Fibroblast of pulmonary artery (primary cell): ENCODE measurements at regions not wholly inside any gene's neighbourhood (a gene's known extent, or its start where the extent isn't known, plus 50 kb on each side); places are given as distances from the start of the nearest gene placed in this dataset.
"Not testable (repeated sequence)": the region's sequence is repeated elsewhere in the genome, so short reads cannot be mapped to it uniquely, and the experiment has no call there.

Experiments used
- DNase-seq: peaks from one replicate; pipeline ENCODE4 v3.0.0-alpha.2; 2010; ENCODE audit warnings: low read depth
- H3K4me3 ChIP-seq: replicated peaks from 2 replicates; pipeline ENCODE4 v1.5.1; 2011; ENCODE audit warnings: low read depth, mild to moderate bottlenecking, control low read depth, low read length, moderate library complexity
- TF ChIP-seq, protein P1 (sequence below): IDR thresholded peaks from 2 replicates; pipeline ENCODE4 v1.5.1; 2011; ENCODE audit warnings: mild to moderate bottlenecking, control low read depth, low read length, inconsistent platforms; ENCODE audit errors: missing control alignments

- H3K4me3 ChIP-seq = no peak overlapping the region
- TF ChIP-seq, protein P1, sequence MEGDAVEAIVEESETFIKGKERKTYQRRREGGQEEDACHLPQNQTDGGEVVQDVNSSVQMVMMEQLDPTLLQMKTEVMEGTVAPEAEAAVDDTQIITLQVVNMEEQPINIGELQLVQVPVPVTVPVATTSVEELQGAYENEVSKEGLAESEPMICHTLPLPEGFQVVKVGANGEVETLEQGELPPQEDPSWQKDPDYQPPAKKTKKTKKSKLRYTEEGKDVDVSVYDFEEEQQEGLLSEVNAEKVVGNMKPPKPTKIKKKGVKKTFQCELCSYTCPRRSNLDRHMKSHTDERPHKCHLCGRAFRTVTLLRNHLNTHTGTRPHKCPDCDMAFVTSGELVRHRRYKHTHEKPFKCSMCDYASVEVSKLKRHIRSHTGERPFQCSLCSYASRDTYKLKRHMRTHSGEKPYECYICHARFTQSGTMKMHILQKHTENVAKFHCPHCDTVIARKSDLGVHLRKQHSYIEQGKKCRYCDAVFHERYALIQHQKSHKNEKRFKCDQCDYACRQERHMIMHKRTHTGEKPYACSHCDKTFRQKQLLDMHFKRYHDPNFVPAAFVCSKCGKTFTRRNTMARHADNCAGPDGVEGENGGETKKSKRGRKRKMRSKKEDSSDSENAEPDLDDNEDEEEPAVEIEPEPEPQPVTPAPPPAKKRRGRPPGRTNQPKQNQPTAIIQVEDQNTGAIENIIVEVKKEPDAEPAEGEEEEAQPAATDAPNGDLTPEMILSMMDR = no peak
- no peak for DNase-seq
Observed at GRCh38 chr2:78757640-78758039, 267.9 kb upstream of the REG3G start.

GRCh38 chr2:78758765-78759164 lies 266.7 kb upstream of the REG3G start:
- not testable (repeated sequence) for H3K4me3 ChIP-seq, DNase-seq

DNA sequence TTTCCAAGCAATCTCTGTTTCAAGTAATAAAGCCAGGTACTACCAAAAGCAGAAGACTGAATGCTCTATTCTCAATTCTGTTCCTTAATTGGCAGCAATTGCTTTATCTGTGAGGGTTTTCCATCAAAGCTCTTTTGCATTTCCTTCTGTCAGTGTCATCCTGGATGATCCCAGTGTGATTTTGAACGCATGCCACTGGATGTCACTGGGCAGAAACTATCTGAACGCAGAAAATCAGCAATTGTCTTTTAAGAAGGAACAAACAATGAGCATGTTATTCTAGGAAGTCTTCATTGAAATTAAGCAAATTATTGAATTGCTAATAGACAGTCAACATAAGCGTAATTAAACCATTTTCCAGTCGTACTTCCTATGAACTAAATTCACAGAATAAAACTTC lies 259.0 kb upstream of the REG3G start:
- no peak overlapping the region for H3K4me3 ChIP-seq
- DNase-seq = no peak
- TF ChIP-seq, protein P1 = no peak

GRCh38 chr2:78768016-78768415 lies 257.5 kb upstream of the REG3G start:
- TF ChIP-seq, protein P1 = no peak
- H3K4me3 ChIP-seq = no peak overlapping the region

DNA sequence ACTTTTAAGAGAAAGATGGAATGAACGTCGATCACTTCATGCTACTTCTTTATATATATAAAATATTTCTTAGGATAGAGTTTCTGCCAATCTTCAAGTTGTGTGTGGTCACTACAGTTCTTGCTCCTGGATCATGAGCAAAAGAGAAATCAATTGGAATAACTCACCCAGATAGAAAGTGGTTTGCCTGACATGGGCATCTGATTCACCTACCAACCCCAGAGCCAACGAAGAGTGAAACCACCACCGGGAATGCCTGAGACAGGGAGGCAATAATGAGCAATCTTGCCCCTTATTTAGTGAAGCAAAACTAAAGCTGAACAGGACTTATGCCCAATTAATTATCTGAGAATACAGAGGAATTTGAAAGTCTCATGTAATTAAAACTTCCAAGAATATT lies 250.2 kb upstream of the REG3G start:
- no peak for DNase-seq
- H3K4me3 ChIP-seq = no peak overlapping the region
- TF ChIP-seq, protein P1 = no peak

More at GRCh38 chr2:78768016-78768415, 257.5 kb upstream of the REG3G start:
- no peak for DNase-seq

DNA sequence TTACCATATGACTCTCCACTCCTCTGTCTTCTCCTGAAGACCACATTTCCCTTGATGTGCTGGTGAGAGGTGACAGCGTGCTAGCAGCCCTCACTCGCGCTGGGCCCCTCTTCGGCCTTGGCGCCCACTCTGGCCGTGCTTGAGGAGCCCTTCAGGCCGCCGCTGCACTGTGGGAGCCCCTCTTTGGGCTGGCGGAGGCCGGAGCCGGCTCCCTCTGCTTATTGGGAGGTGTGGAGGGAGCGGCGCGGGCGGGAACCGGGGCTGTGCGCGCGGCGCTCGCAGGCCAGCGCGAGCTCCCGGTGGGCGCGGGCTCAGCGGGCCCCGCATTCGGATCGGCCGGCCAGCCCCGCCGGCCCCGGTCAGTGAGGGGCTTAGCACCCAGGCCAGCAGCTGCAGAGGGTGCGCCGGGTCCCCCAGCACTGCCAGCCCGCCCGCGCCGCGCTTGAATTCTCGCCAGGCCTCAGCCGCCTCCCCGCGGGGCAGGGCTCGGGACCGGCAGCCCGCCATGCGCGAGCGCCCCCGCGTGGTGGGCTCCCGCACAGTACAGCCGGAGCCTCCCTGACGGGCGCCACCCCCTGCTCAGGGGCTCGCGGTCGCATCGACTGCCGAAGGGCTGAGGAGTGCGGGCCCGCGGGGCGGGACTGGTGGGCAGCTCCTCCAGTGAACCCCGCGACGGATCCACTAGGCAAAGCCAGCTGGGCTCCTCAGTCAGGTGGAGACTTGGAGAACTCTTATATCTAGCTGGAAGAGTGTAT lies 246.6 kb upstream of the REG3G start:
- no peak for DNase-seq
- TF ChIP-seq, protein P1 = no peak

DNA sequence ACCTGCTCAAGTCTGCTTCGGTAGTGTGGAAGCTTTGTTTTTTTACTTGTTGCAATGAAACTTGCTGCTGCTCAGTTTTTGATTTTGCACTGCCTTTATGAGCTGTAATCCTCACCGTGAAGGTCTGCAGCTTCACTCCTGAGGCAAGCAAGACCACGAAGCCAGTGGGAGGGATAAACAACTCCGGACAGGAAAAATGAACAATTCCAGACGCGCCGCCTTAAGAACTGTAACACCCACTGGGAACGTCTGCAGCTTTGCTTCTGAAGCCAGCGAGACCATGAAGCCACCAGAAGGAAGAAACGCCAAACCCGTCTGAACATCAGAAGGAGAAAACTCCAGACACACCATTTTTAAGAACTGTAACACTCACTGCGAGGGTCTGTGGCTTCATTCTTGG lies 245.7 kb upstream of the REG3G start:
- DNase-seq = no peak

More for the DNA sequence above, 246.6 kb upstream of the REG3G start:
- no peak overlapping the region for H3K4me3 ChIP-seq

More for the DNA sequence above, 245.7 kb upstream of the REG3G start:
- TF ChIP-seq, protein P1 = no peak
- no peak overlapping the region for H3K4me3 ChIP-seq
